Middle frontal gyrus (tissue), 1 donor: ENCODE measurements at regions not wholly inside any gene's neighbourhood (a gene's known extent, or its start where the extent isn't known, plus 50 kb on each side); places are given as distances from the start of the nearest gene placed in this dataset.
"Not testable (repeated sequence)": the region's sequence is repeated elsewhere in the genome, so short reads cannot be mapped to it uniquely, and the experiment has no call there.

Source experiments
- DNase-seq: peaks from one replicate; pipeline ENCODE4 v3.0.0-alpha.2; 2015; ENCODE audit warnings: low spot score; ENCODE audit errors: extremely low spot score

GRCh38 chr2:123597988-123598387 lies 427.1 kb upstream of the CNTNAP5 start:
- no peak for DNase-seq

- DNase-seq, result no peak
Measured at GRCh38 chr2:123606631-123607030, 418.5 kb upstream of the CNTNAP5 start.

- no peak for DNase-seq
Measured at GRCh38 chr2:123609077-123609476, 416.0 kb upstream of the CNTNAP5 start.

- no peak for DNase-seq
Measured at GRCh38 chr2:123614596-123614995, 410.5 kb upstream of the CNTNAP5 start.

- not testable (repeated sequence) for DNase-seq
Measured at GRCh38 chr2:123618642-123619041, 406.4 kb upstream of the CNTNAP5 start.

GRCh38 chr2:123624816-123625215 lies 400.3 kb upstream of the CNTNAP5 start:
- no peak for DNase-seq

- DNase-seq, result no peak
Measured at GRCh38 chr2:123636232-123636631, 388.9 kb upstream of the CNTNAP5 start.

GRCh38 chr2:123640685-123641335 lies 384.3 kb upstream of the CNTNAP5 start:
- no peak for DNase-seq

GRCh38 chr2:123644053-123644452 lies 381.0 kb upstream of the CNTNAP5 start:
- no peak for DNase-seq

- DNase-seq, result no peak
Measured at GRCh38 chr2:123648016-123648415, 377.1 kb upstream of the CNTNAP5 start.

- DNase-seq, result no peak
Measured at GRCh38 chr2:123648956-123649355, 376.1 kb upstream of the CNTNAP5 start.

GRCh38 chr2:123651151-123651550 lies 373.9 kb upstream of the CNTNAP5 start:
- no peak for DNase-seq

GRCh38 chr2:123652320-123652719 lies 372.8 kb upstream of the CNTNAP5 start:
- no peak for DNase-seq

- DNase-seq, result no peak
Measured at GRCh38 chr2:123656590-123656989, 368.5 kb upstream of the CNTNAP5 start.

GRCh38 chr2:123659120-123659519 lies 366.0 kb upstream of the CNTNAP5 start:
- no peak for DNase-seq

GRCh38 chr2:123670286-123670685 lies 354.8 kb upstream of the CNTNAP5 start:
- no peak for DNase-seq

- not testable (repeated sequence) for DNase-seq
Measured at GRCh38 chr2:123683797-123684196, 341.3 kb upstream of the CNTNAP5 start.

GRCh38 chr2:123687064-123687463 lies 338.0 kb upstream of the CNTNAP5 start:
- DNase-seq, result no peak

GRCh38 chr2:123688231-123688940 lies 336.7 kb upstream of the CNTNAP5 start:
- DNase-seq, result no peak

GRCh38 chr2:123692121-123692520 lies 333.0 kb upstream of the CNTNAP5 start:
- no peak for DNase-seq

GRCh38 chr2:123693836-123694235 lies 331.3 kb upstream of the CNTNAP5 start:
- DNase-seq, result no peak

- DNase-seq, result no peak
Measured at GRCh38 chr2:123695426-123695825, 329.7 kb upstream of the CNTNAP5 start.

- DNase-seq, result no peak
Measured at GRCh38 chr2:123696021-123696420, 329.1 kb upstream of the CNTNAP5 start.
